ENCODE measurements at regions not wholly inside any gene's neighbourhood (a gene's known extent, or its start where the extent isn't known, plus 50 kb on each side); places are given as distances from the start of the nearest gene placed in this dataset.

DNA sequence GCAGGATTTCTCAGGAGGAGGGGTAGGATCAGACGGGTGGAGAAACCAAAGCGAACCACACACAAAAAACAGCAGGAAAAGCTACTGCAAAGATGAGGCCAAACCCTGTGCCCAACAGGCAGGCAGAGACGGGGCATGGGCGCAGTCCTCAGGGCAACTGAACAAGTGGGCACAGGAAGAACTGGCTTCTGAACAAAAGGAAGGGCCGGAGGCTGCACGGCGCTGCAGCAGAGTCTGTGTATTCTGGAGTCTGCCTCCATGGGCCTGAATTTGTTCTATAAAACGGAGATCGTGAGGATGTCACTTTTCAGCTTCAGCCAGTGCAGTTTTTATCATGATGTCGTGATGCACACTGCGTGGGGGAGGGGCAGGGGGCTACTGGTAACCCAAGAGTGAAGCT, 1026.0 kb downstream of the TBC1D22A start:
- no peak for DNase-seq (ENCODE audit: low read depth)

DNA sequence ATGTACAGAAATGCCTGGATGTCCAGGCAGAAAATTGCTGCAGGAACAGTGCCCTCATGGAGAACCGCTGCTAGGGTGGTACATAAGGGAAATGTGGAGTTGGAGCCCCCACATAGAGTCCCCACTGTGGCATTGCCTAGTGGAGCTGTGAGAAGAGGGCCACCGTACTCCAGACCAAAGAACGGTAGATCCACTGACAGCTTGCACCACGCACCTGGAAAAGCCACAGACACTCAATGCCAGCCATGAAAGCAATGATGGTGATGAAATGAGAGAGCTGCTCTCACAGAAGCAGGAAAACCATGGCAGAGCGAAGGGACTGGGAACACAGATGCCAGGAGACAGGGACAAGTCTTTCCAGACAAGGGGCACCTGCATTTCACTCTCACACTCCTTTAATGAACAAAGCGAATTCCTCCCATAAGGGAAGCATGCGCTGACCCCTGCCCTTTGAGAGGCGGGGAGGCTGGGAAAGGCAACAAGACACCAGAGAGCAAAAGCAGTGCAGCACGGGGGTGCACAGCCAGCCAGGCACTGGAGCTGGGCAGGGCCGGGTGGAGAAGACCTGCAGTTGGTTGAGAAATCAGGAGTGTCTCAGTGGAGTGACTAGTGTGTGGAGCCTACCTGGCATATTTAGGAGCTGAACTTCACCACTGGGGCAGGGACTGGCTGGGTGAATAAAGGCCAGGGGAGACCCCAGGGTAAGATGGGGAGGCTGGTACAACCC, 1025.2 kb downstream of the TBC1D22A start:
- no peak for DNase-seq (ENCODE audit: low read depth)

DNA sequence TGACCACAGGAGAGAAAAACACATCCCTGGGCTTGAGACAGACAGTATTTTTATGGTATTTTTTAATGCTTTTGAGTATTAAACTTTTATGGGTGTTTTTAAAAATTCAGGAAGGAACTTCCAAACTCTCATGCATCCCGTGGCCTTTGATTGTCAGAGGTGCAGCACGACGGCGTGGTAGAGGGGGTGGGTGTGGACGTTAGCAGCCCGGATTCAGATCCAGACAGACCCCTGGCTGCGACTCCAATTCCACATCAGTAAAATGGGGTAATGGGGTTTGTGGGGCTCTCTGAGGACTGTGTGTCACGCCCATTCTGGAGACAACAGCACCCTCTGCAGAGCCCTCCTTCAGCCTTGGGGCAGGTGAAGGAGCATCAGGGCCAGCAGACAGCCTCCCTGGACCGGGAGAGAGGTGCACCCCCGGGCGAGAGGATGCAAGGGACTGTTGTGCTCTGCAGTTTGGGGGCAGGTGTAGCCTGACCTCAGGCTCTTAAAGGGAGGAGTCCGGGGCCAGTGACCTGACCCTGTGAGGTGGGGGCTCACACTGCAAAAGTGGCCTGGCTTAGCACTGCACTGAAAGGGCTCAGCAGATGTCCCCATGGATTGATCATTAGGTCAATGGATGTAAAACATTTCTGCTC, 1024.3 kb downstream of the TBC1D22A start:
- no peak for DNase-seq (ENCODE audit: low read depth)

GRCh38 chr22:47784991-47785390, 1022.5 kb downstream of the TBC1D22A start:
- no peak for DNase-seq (ENCODE audit: low read depth)

DNA sequence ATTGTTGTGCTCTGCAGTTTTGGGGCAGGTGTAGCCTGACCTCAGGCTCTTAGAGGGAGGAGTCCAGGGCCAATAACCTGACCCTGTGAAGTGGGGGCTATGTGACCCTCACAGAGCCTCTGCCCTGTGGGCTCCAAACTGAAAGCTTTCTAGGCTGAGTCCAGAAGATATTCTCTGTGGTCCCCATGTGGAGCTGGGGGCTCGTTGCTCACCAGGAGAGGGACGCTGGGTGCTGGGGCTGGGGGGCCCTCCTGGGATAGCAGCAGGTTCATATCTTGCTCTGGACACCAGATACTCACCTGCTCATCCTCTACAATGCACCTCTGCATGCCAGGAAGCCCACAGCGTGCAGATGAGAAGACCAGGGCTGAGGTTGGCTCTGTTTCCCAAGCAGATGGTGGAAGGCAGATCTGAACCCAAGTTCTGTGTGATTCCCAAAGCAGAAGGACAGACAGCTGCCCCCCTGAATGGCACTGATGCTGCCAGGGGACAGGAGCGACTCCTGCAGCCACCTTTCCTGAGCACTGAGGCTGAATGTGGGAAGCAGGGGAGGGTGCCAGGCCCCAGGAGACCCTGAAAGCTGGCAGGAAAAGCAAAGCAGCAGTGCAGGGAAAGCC, 1022.0 kb downstream of the TBC1D22A start:
- DNase-seq (ENCODE audit: low read depth) = no peak

- DNase-seq (ENCODE audit: low read depth) = no peak
Measured at GRCh38 chr22:47783433-47784366, 1021.2 kb downstream of the TBC1D22A start.

DNA sequence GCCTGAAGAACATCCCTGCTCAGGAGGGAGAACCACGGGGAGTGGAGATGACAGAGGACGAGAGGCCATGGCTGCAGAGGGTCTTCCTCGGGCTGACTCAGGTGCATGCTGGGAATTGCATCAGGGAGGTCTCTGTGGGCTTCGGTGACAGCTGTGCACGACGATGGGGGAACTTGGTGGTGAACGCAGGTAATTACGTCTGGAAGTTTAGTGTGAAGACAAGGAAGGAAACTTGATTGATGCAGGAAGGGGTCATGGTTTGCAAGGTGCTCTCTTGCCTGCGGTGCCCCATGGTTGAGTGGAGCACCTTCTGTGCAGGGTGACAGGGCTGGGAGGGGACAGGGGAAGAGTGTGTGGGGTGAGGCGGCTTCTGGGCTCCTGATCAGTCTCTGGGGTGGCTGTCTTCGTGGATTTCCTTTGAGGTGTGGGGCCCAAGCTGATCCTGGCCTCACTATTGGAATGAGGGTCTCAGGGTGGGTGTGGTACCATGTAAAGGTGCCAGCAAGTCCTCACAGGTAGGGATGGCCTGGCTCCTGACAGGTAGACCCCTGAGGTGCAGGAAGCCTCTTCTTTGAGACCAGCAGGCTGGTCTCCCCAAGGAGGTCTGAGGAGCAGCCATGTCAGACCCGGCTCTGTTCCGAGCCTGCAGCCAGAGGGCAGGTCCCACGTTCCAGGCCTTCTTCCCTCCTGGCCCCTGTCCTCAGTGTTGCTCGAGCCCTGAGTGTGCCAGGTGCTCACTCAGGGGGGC, 1020.1 kb downstream of the TBC1D22A start:
- DNase-seq (ENCODE audit: low read depth) = no peak

- DNase-seq (ENCODE audit: low read depth) = no peak
Measured at GRCh38 chr22:47781427-47782111, 1019.1 kb downstream of the TBC1D22A start.

- DNase-seq (ENCODE audit: low read depth) = no peak
Measured at GRCh38 chr22:47781024-47781423, 1018.6 kb downstream of the TBC1D22A start.

- DNase-seq (ENCODE audit: low read depth) = no peak
Measured at GRCh38 chr22:47780281-47780875, 1017.9 kb downstream of the TBC1D22A start.

DNA sequence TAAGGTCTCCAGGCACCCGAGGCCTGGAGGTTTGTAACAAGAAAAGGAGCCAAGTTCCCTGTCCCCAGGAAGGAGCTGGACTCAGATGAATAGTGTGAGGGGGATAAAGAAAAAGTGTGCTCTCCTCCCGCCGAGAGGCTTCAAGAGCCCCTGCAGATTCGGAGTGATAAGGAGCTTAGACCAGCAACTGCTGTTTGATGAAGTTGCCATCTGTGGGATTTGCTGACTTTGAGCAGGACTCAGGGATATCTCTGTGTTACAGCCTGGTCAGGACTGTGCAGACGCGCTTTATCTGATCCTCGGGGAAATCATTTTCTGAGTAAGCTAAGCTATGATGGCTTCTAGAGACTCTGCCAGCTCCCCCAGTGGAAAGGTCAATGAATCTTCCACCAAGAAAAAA, 1017.0 kb downstream of the TBC1D22A start:
- no peak for DNase-seq (ENCODE audit: low read depth)

DNA sequence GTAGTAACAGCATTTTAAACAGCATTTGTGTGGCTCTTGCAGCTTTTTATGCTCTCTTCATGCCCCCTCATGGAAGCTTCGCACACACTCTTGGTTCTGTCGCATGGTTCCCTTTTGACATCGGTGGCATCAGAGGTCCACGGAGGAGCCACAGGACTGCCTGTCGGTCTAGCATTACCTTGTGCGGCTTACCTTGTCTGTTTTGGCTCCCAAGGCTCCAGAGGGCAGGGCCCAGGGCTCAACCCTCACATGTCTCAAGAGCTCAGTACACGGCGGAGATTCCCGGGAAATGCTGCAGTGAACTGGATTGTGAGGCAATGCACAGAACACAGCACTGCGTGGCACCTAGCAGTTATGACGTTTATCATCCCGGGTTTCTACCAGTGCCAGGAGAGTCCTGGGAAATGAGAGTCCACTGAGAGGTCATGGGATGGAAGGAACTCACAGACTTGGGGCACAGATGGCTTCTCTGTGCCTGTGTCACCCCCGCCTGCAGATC, 1015.8 kb downstream of the TBC1D22A start:
- no peak for DNase-seq (ENCODE audit: low read depth)

GRCh38 chr22:47777426-47777825, 1015.0 kb downstream of the TBC1D22A start:
- DNase-seq (ENCODE audit: low read depth) = no peak

DNA sequence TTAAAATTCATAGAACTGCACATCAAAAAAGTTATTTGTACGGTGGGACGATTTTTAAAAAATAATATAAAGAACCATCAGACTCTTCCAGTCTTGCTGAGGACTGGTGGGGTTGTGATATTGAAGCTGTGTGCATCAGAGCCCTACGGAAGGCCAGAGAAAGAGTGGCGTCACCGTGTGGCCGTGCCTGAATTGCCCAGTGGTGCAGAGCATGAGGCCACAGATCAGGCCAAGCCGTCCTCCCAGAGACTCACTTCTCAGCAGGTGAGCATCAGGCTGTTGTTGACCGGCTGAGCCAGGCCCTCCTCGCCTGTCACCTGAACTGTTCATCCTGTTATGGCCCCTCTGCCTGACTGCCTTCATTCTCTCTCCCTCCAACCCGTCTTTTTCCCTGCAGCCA, 1013.9 kb downstream of the TBC1D22A start:
- no peak for DNase-seq (ENCODE audit: low read depth)

DNA sequence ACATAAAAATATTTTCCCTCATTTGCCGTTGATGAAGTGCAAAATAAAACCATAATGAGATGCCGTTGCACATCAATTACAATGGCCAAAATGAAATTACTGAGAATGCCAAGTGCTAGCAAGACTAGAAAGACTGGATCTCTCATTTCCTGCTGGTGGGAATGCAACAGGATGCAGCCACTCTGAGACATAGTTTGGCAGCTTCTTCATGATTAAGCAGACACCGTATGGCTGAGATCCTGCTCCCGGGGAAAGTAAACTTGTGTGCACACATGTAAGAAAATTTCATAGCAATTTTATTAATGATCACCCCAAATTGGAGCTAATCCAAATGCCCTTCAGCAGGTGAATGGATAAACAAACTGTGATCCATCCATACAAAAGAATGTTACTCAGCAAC, 1013.2 kb downstream of the TBC1D22A start:
- no peak for DNase-seq (ENCODE audit: low read depth)

DNA sequence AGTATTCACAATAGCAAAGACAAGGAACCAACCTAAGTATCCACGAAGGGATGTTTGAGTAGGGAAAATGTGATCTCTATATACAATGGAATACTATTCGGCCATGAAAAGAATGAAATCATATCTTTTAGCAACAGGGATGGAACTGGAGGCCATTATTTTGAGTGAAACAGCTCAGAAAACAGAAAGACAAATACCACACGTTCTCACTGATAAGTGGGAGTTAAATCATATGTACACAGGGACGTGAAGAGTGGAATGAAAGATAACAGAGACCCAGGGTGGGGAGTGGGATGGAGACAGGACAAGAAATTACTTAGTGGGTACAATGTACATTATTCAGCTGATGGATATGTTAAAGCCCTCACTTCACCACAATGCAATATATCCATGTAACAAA, 1012.7 kb downstream of the TBC1D22A start:
- DNase-seq (ENCODE audit: low read depth) = no peak

DNA sequence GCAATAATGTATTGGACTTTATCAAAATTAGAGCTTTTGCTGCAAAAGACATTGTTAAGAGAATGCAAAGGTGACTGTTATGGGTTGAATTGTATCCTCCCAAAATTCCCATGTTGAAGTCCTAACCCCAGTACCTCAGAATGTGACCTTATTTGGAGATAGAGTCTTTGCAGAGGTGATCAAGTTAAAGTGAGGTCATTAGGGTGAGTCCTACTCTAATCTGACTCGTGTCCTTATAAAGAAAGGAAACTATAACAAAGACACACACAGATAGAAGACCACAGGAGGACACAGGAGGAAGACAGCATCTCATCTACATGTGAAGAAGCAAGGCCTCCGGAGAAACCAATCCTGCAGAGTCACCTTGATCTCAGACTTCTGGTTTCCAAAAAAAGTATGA, 1011.2 kb downstream of the TBC1D22A start:
- no peak for DNase-seq (ENCODE audit: low read depth)

- DNase-seq (ENCODE audit: low read depth) = no peak
Measured at GRCh38 chr22:47772864-47773263, 1010.4 kb downstream of the TBC1D22A start.

DNA sequence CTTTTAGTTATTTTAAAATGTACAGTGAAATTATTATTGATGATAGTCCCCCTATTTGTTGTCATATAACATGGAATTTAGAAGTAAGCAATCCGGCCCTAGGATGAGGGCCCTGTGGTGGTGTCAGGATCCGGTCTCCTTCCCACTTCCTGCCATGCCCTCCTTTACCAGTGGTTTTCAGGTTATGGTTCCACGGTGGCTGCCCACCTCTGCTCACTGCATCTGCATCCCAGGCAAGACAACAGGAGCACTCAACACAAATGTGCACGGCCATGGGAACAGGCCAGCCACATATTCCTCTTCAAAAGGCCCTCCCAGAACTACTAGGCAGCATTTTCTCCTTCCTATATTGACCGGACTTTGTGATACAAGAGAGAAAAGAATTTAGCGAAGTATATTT, 1007.2 kb downstream of the TBC1D22A start:
- no peak for DNase-seq (ENCODE audit: low read depth)

DNA sequence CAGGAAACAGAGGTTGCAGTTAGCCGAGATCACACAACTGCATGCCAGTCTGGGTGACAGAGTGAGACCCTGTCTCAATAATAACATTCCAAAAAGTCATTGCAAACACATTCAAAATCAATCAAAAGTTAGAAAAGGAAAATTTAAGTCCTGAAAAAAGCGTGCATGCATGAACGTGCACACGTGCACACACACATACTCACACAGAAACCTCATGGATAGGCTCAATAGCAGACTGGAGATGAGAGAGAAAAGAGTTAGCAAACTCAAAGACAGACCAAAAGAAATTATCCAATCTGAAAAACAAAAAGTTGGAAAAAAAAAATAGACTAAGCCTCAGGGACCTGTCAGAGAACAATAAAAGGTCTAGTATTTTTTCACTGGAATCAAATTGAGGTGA, 1005.6 kb downstream of the TBC1D22A start:
- DNase-seq (ENCODE audit: low read depth) = no peak

Data from HS-5 (cell line).